HG03558 (cell line): ENCODE measurements at regions not wholly inside any gene's neighbourhood (a gene's known extent, or its start where the extent isn't known, plus 50 kb on each side); places are given as distances from the start of the nearest gene placed in this dataset.

Experiments
- ATAC-seq: cut with Tn5 transposase; IDR thresholded peaks from one replicate; pipeline ENCODE4 v1.9.1; 2021; ENCODE audit warnings: moderate number of reproducible peaks; ENCODE audit not compliant: unreplicated experiment; ENCODE audit errors: extremely low read depth

DNA sequence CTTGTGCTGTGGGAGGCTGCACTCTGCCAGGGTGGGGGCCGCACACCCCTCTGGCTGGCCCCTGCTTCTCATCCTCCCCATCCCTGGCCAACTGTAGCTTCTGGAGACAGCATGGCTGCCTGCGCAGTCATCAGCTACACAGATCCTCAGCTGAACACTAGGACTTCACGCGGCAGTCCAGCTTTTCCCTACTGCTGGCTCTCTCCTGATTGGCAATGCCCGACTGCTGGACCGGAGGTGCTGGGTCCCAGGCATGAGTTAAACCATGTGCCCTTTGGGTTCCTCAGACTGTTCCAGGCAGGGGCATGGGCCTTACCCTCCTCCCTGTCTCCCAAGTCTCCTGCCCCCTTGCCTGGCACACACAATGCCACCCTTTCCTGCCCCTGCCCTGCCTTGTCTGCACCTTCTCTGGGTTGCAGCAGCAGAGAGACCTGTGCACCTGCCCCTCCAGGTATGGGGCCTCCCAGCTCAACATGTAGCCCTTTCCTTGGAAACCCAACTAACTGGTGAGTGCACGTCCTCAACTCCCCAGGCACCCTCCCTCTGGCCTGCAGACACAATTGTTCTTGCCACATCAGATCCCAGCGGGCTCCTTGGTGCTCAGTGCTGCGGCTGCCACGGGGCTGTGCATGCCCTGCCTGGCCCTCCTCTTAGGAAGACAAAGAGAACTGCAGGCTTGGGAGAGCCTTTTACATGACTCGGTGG lies 1039.2 kb downstream of the TBC1D22A start:
- no peak for ATAC-seq

- no peak for ATAC-seq
Measured at GRCh38 chr22:47798229-47798628, 1035.8 kb downstream of the TBC1D22A start.

GRCh38 chr22:47797342-47797945 lies 1035.0 kb downstream of the TBC1D22A start:
- ATAC-seq = no peak

DNA sequence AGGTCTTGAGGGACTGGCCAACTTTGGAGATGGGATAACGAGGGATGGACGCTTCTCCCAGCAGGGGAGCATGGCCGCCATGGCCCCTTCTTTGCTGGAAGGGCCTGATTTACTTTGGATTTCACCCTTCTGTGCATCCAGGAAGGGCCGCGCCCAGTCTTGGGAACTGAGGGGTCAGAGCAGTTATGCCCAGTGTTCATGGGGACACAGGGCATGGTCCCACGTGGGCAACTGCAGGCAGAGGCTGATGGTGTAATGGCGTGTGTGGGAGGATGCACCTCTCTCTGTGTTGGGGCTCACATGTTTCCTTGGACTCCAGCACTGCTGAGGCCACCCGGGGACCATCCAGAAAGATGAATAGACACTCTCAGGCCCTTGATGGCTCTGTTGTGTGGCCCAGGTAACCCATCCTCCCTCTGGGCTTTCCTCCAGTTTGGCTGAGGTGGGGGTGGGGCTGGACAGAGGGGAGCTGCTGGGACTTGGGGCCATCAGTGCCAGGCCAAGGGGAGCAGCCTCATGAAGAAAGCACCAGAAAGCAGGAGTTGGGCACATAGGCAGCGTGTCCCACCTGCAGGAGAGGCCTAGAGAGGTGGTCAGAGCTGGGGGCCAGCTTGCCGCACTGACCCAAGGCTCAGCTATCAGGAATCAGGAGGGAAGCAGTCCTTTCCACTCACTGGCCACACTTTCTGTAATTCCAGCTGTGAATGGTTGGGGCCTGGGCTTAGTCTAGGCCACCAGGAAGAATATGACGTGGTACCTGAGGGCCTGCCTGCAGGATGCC lies 1033.9 kb downstream of the TBC1D22A start:
- no peak for ATAC-seq

DNA sequence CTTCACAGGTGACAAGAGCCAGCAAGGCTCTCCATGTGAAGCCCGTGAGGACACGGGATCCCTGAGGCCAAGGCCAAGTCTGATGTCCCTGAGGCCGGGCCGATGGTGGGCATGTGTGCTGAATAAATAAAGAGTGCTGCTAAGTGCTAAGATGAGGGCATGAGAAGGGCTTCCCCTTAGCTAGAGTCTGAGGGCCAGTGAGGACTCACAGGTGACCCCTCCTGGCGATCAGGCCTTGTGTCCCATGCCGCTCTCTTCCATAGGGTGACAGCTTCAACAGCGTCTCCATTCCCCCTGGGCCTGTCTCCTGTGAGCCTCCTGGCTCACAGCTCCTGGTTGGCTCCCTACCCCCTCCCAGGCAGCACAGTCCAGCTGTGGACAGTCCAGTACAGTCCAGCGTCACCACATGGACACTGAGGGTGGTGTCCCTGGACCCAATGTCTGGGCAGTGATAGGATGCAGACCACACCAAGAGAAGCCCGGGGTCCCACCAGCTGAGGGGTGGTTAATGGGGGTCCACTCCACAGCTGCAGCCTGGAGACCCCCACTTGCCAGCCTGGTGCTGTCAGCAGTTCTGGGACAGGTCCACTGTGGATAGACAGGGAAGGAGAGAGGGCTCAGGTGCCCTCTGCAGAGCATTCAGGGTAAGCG lies 1033.2 kb downstream of the TBC1D22A start:
- no peak for ATAC-seq

- ATAC-seq = no peak
Measured at GRCh38 chr22:47794851-47795250, 1032.4 kb downstream of the TBC1D22A start.

GRCh38 chr22:47793304-47794101 lies 1031.1 kb downstream of the TBC1D22A start:
- no peak for ATAC-seq

DNA sequence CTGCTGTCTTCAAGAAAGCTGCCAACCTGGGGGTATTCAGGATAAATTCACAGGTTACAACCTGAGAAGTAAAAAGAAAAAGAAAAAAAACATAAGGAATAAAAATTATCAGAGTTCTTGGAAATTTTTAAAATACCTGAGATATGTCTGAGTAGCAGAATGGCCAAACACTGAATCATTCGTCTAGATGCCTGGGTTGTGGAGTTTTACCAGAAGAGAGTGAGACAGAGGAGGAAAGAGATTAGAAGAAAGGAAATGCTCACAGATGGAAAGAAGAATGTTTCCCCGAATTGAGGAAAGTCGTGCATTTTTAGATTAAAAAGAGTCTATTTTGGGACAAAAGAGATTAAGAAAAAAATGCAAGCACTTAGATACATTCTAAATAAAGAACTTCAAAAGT lies 1026.7 kb downstream of the TBC1D22A start:
- ATAC-seq = no peak

DNA sequence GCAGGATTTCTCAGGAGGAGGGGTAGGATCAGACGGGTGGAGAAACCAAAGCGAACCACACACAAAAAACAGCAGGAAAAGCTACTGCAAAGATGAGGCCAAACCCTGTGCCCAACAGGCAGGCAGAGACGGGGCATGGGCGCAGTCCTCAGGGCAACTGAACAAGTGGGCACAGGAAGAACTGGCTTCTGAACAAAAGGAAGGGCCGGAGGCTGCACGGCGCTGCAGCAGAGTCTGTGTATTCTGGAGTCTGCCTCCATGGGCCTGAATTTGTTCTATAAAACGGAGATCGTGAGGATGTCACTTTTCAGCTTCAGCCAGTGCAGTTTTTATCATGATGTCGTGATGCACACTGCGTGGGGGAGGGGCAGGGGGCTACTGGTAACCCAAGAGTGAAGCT lies 1026.0 kb downstream of the TBC1D22A start:
- no peak for ATAC-seq

DNA sequence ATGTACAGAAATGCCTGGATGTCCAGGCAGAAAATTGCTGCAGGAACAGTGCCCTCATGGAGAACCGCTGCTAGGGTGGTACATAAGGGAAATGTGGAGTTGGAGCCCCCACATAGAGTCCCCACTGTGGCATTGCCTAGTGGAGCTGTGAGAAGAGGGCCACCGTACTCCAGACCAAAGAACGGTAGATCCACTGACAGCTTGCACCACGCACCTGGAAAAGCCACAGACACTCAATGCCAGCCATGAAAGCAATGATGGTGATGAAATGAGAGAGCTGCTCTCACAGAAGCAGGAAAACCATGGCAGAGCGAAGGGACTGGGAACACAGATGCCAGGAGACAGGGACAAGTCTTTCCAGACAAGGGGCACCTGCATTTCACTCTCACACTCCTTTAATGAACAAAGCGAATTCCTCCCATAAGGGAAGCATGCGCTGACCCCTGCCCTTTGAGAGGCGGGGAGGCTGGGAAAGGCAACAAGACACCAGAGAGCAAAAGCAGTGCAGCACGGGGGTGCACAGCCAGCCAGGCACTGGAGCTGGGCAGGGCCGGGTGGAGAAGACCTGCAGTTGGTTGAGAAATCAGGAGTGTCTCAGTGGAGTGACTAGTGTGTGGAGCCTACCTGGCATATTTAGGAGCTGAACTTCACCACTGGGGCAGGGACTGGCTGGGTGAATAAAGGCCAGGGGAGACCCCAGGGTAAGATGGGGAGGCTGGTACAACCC lies 1025.2 kb downstream of the TBC1D22A start:
- ATAC-seq = no peak

DNA sequence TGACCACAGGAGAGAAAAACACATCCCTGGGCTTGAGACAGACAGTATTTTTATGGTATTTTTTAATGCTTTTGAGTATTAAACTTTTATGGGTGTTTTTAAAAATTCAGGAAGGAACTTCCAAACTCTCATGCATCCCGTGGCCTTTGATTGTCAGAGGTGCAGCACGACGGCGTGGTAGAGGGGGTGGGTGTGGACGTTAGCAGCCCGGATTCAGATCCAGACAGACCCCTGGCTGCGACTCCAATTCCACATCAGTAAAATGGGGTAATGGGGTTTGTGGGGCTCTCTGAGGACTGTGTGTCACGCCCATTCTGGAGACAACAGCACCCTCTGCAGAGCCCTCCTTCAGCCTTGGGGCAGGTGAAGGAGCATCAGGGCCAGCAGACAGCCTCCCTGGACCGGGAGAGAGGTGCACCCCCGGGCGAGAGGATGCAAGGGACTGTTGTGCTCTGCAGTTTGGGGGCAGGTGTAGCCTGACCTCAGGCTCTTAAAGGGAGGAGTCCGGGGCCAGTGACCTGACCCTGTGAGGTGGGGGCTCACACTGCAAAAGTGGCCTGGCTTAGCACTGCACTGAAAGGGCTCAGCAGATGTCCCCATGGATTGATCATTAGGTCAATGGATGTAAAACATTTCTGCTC lies 1024.3 kb downstream of the TBC1D22A start:
- ATAC-seq = no peak

DNA sequence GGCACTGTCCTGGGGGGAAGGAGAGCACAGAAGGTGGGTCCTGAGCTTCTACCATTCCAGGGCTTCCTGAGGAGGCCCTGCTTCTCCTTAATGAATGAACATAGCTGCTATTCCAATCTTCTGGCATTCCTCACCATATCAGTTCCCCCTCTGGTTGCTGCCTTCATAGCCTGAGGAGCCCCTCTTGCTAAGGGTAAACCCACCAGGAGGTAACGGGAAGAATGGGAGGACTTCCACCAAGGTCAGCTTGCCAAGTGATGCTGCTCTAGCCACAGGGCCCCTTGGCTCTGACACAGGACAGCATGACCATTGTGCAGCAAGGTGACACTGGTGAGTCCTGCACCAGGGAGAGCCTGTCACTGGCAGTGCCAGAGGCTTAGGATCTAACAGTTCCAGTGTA lies 1022.5 kb downstream of the TBC1D22A start:
- ATAC-seq = no peak

DNA sequence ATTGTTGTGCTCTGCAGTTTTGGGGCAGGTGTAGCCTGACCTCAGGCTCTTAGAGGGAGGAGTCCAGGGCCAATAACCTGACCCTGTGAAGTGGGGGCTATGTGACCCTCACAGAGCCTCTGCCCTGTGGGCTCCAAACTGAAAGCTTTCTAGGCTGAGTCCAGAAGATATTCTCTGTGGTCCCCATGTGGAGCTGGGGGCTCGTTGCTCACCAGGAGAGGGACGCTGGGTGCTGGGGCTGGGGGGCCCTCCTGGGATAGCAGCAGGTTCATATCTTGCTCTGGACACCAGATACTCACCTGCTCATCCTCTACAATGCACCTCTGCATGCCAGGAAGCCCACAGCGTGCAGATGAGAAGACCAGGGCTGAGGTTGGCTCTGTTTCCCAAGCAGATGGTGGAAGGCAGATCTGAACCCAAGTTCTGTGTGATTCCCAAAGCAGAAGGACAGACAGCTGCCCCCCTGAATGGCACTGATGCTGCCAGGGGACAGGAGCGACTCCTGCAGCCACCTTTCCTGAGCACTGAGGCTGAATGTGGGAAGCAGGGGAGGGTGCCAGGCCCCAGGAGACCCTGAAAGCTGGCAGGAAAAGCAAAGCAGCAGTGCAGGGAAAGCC lies 1022.0 kb downstream of the TBC1D22A start:
- no peak for ATAC-seq

DNA sequence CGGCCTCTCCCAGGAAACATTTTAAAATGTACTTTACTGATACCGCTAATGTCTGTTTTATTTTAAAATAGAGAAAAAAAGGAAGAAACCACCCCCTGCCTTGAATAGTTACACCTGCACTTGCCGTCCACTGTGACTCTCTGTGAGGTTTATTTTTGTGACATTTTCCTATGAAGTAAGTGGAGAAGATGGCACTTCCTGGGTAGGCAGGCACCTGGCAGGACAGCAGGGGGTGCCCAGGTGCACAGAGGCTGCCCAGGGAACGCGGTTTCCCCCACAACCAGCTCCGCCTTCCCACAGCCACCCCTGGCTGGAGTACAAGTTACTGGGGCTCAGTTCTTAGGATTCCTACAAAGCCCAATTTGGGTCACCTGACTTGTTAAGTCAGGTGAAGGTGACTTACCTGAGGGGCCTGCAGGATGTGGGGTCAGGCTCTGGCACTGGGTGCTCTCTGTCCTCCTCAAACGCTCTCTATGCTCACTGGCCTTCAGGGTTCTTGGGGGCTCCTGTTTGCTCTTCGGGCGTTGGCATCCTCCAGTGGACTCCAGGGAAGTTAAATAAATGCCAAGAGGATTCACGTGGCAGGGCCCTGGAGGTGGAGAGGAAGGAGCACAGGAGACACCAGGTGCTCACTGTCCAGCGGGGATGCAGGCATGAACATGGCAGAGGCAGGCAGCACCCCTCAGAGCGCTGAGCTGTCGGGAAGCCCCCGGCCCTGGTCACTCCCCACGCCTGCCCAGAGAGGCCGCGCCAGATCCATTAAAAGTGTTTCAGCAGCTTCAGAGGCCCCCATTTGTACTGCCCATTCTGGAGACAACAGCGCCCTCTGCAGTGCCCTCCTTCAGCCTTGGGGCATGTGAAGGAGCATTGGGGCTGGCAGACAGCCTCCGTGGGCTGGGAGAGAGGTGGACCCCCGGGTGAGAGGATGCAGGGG lies 1021.2 kb downstream of the TBC1D22A start:
- no peak for ATAC-seq

DNA sequence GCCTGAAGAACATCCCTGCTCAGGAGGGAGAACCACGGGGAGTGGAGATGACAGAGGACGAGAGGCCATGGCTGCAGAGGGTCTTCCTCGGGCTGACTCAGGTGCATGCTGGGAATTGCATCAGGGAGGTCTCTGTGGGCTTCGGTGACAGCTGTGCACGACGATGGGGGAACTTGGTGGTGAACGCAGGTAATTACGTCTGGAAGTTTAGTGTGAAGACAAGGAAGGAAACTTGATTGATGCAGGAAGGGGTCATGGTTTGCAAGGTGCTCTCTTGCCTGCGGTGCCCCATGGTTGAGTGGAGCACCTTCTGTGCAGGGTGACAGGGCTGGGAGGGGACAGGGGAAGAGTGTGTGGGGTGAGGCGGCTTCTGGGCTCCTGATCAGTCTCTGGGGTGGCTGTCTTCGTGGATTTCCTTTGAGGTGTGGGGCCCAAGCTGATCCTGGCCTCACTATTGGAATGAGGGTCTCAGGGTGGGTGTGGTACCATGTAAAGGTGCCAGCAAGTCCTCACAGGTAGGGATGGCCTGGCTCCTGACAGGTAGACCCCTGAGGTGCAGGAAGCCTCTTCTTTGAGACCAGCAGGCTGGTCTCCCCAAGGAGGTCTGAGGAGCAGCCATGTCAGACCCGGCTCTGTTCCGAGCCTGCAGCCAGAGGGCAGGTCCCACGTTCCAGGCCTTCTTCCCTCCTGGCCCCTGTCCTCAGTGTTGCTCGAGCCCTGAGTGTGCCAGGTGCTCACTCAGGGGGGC lies 1020.1 kb downstream of the TBC1D22A start:
- no peak for ATAC-seq

- no peak for ATAC-seq
Measured at GRCh38 chr22:47781427-47782111, 1019.1 kb downstream of the TBC1D22A start.
